22Rv1 (cell line): ENCODE measurements at regions not wholly inside any gene's neighbourhood (a gene's known extent, or its start where the extent isn't known, plus 50 kb on each side); places are given as distances from the start of the nearest gene placed in this dataset.

ENCODE experiments used
- H3K27ac ChIP-seq: fragments of 450-650 bp; 2 replicates; pipeline ENCODE4 v1.5.1; 2017
- CTCF ChIP-seq: fragments of 450-650 bp; IDR thresholded peaks from 2 replicates; pipeline ENCODE4 v1.5.1; 2017; ENCODE audit warnings: mild to moderate bottlenecking
- ZFX ChIP-seq: fragments of 450-650 bp; IDR thresholded peaks from 2 replicates; pipeline ENCODE4 v1.6.1; 2017; ENCODE audit warnings: antibody characterized with exemption, borderline replicate concordance

DNA sequence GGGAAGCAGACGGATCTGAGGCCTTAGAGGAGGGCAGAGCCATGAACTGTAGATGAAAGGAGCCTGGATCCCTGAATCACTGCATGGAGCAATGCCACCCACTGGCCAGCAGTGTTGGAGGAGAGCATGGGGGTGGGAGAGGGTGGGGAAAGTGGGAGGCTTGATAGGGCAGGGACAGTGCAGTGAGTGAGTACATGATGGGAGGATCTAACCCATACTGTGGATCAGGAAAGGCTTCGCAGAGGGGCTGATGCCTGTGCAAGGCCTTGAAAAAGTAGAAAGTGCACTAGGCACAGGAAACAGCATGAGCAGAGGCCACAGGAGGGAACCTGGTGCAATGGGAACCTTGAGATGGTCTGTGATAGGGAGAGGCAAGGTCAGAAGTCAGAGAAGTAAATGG is 391.9 kb downstream of the PTPRU start:
- no peak for TF ChIP-seq ZFX
- no peak for TF ChIP-seq CTCF
- H3K27ac ChIP-seq: no peak overlapping the region

DNA sequence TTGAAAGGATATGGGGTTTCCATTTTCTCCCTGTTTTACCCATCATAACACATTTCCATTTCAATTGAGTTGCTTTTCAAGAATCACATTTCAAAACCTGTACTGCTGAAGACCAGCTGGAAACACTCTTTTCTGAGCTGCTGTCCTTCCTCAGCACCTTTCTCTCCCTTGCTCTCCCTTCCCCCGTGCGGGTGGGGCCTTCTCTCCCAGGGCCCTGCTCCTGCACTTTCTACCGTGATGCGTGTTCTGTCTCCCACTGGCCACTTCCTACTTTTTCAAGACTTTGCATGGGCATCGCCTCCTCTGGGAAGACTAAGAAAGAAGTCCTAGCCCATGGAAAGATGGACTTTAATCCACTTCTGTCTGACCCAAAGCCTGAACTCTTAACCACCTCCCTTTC is 390.4 kb downstream of the PTPRU start:
- TF ChIP-seq CTCF: no peak
- no peak for TF ChIP-seq ZFX
- H3K27ac ChIP-seq: no peak overlapping the region

- H3K27ac ChIP-seq: no peak overlapping the region
- TF ChIP-seq CTCF (no peak), ZFX (no peak)
Observed at GRCh38 chr1:29626066-29626465, 389.7 kb downstream of the PTPRU start.

- TF ChIP-seq CTCF (no peak), ZFX (no peak)
- H3K27ac ChIP-seq: no peak overlapping the region
Observed at GRCh38 chr1:29625084-29625420, 388.7 kb downstream of the PTPRU start.

GRCh38 chr1:29624320-29625083 is 388.2 kb downstream of the PTPRU start:
- no peak overlapping the region for H3K27ac ChIP-seq
- no peak for TF ChIP-seq CTCF
- no peak for TF ChIP-seq ZFX

DNA sequence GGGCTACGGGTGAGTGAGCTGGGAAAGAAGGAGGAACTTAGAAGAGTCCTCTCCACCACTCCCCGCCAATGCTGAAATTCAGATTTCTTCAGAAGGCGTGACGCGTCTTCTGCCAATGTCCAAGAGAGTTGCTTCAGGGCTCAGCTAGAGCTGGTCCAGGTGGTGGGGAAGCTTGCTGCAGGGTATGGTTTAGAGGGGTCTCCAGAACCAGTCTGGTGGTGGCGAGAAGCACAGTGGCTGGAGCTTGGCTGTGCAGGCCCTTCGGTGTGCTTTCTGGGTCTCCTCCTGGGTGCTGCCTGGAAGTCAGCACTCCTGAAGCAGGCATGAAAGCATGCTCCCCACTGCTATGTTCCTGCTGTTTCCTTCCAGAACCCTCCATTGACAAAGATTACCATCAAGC is 387.2 kb downstream of the PTPRU start:
- no peak for TF ChIP-seq CTCF
- TF ChIP-seq ZFX: no peak
- no peak overlapping the region for H3K27ac ChIP-seq

- no peak overlapping the region for H3K27ac ChIP-seq
- TF ChIP-seq CTCF (no peak), ZFX (no peak)
Observed at GRCh38 chr1:29621826-29622435, 385.6 kb downstream of the PTPRU start.
